COLO668 (cell line): ENCODE measurements at regions not wholly inside any gene's neighbourhood (a gene's known extent, or its start where the extent isn't known, plus 50 kb on each side); places are given as distances from the start of the nearest gene placed in this dataset.

ENCODE experiments used
- DNase-seq: peaks from one replicate; lab custom pipeline; 2025; ENCODE audit not compliant: unreplicated experiment; lab: John Stamatoyannopoulos, UW

- DNase-seq: no peak
These were observed 79.7 kb upstream of the RAB4A start for GRCh38 chr1:229191066-229191674.

GRCh38 chr1:229192031-229192430 is 78.9 kb upstream of the RAB4A start:
- no peak for DNase-seq

GRCh38 chr1:229192853-229193252 is 78.1 kb upstream of the RAB4A start:
- no peak for DNase-seq

GRCh38 chr1:229194096-229194495 is 76.8 kb upstream of the RAB4A start:
- no peak for DNase-seq

GRCh38 chr1:229195246-229195645 is 75.7 kb upstream of the RAB4A start:
- DNase-seq: no peak

GRCh38 chr1:229196404-229197264 is 74.3 kb upstream of the RAB4A start:
- DNase-seq: no peak

- no peak for DNase-seq
These were observed 73.7 kb upstream of the RAB4A start for GRCh38 chr1:229197265-229197585.

- DNase-seq: peak; percentile 70
These were observed 71.4 kb upstream of the RAB4A start for GRCh38 chr1:229199261-229200243.

GRCh38 chr1:229203030-229203751 is 67.7 kb upstream of the RAB4A start:
- peak; percentile 77 for DNase-seq

- no peak for DNase-seq
These were observed 66.8 kb upstream of the RAB4A start for GRCh38 chr1:229203991-229204632.

- no peak for DNase-seq
These were observed 65.8 kb upstream of the RAB4A start for GRCh38 chr1:229204921-229205777.

GRCh38 chr1:229205854-229206253 is 65.1 kb upstream of the RAB4A start:
- no peak for DNase-seq

GRCh38 chr1:229207916-229208315 is 63.0 kb upstream of the RAB4A start:
- DNase-seq: no peak

- DNase-seq: no peak
These were observed 62.4 kb upstream of the RAB4A start for GRCh38 chr1:229208481-229208880.

GRCh38 chr1:229209386-229209785 is 61.5 kb upstream of the RAB4A start:
- no peak for DNase-seq

GRCh38 chr1:229209816-229210215 is 61.1 kb upstream of the RAB4A start:
- DNase-seq: no peak

GRCh38 chr1:229210844-229211243 is 60.1 kb upstream of the RAB4A start:
- no peak for DNase-seq

GRCh38 chr1:229213797-229214196 is 57.1 kb upstream of the RAB4A start:
- DNase-seq: no peak

- DNase-seq: no peak
These were observed 53.2 kb upstream of the RAB4A start for GRCh38 chr1:229217716-229218115.
